IMR-90 (cell line): ENCODE measurements at regions not wholly inside any gene's neighbourhood (a gene's known extent, or its start where the extent isn't known, plus 50 kb on each side); places are given as distances from the start of the nearest gene placed in this dataset.

Source experiments
- ATAC-seq: fragments of 200-7000 bp; cut with Tn5 transposase; 2 replicates; pipeline ENCODE4 v1.9.1; 2020; ENCODE audit warnings: low read depth, mild to moderate bottlenecking, moderate library complexity
- BruUV-seq: library from RNA; stranded (reverse); fragments of 400-500 nt; replicated peaks from 2 replicates; lab custom pipeline; 2021; lab: Mats Ljungman, UMichigan
- CTCF ChIA-PET: fragments of 300-600 bp; formaldehyde crosslinking; extraction: SDS; loops from one replicate; lab custom pipeline; 2021; ENCODE audit warnings: antibody characterized with exemption; lab: Yijun Ruan, JAX
- POLR2A ChIA-PET: fragments of 300-600 bp; sonication (Branson Sonifier 250); formaldehyde crosslinking; loops from one replicate; lab custom pipeline; 2022; ENCODE audit warnings: antibody characterized with exemption; ENCODE audit not compliant: unreplicated experiment; lab: Charles Lee
- DNase-seq: peaks from one replicate; pipeline ENCODE4 v3.0.0; 2013
- H2AFZ ChIP-seq: replicated peaks from 2 replicates; pipeline ENCODE3; 2013; ENCODE audit warnings: low read length, mild to moderate bottlenecking; ENCODE audit not compliant: poor library complexity
- H2AK5ac ChIP-seq: 2 replicates; pipeline ENCODE4 v1.6.1; 2013; ENCODE audit warnings: low read depth, low read length, inconsistent platforms
- H2AK9ac ChIP-seq: replicated peaks from 2 replicates; pipeline ENCODE3; 2013; ENCODE audit warnings: mild to moderate bottlenecking, low read depth, low read length, moderate library complexity; ENCODE audit not compliant: poor library complexity
- H2BK120ac ChIP-seq: 2 replicates; pipeline ENCODE4 v1.6.1; 2013; ENCODE audit warnings: low read depth, low read length, inconsistent platforms
- H2BK15ac ChIP-seq: 3 replicates; pipeline ENCODE4 v1.6.1; 2013; ENCODE audit warnings: low read depth, low read length, inconsistent platforms
- H2BK20ac ChIP-seq: 2 replicates; pipeline ENCODE4 v1.6.1; 2013; ENCODE audit warnings: low read depth, mild to moderate bottlenecking, inconsistent platforms, low read length, moderate library complexity
- H2BK5ac ChIP-seq: 2 replicates; pipeline ENCODE4 v1.6.1; 2013; ENCODE audit warnings: mild to moderate bottlenecking, low read depth, low read length, inconsistent platforms; ENCODE audit not compliant: poor library complexity, severe bottlenecking
- H3K14ac ChIP-seq: replicated peaks from 2 replicates; pipeline ENCODE4 v1.6.1; 2013; ENCODE audit warnings: low read depth, low read length, inconsistent platforms
- H3K18ac ChIP-seq: 2 replicates; pipeline ENCODE4 v1.6.1; 2013; ENCODE audit warnings: low read depth, low read length, control low read depth
- H3K23ac ChIP-seq: 2 replicates; pipeline ENCODE4 v1.6.1; 2013; ENCODE audit warnings: low read depth, low read length, inconsistent platforms
- H3K27ac ChIP-seq: 2 replicates; pipeline ENCODE4 v1.5.1; 2013; ENCODE audit warnings: mild to moderate bottlenecking, control low read depth, low read length; ENCODE audit not compliant: insufficient read depth
- H3K27me3 ChIP-seq: 2 replicates; pipeline ENCODE4 v1.6.1; 2013; ENCODE audit warnings: low read length; ENCODE audit not compliant: control insufficient read depth, insufficient read depth
- H3K36me3 ChIP-seq: 2 replicates; pipeline ENCODE4 v1.6.1; 2013; ENCODE audit warnings: low read length, mixed read lengths; ENCODE audit not compliant: control insufficient read depth, insufficient read depth
- H3K4ac ChIP-seq: 2 replicates; pipeline ENCODE4 v1.6.1; 2013; ENCODE audit warnings: low read depth, low read length, inconsistent platforms
- H3K4me1 ChIP-seq: 2 replicates; pipeline ENCODE4 v1.6.1; 2013; ENCODE audit warnings: low read length, mixed read lengths; ENCODE audit not compliant: control insufficient read depth, insufficient read depth
- H3K4me2 ChIP-seq: 2 replicates; pipeline ENCODE4 v1.6.1; 2013; ENCODE audit warnings: low read depth, mild to moderate bottlenecking, control low read depth, low read length, moderate library complexity
- H3K4me3 ChIP-seq: 2 replicates; pipeline ENCODE4 v1.5.1; 2013; ENCODE audit warnings: low read depth, mild to moderate bottlenecking, control low read depth, low read length, moderate library complexity; ENCODE audit not compliant: insufficient read depth
- H3K56ac ChIP-seq: 2 replicates; pipeline ENCODE4 v1.6.1; 2013; ENCODE audit warnings: low read length, inconsistent platforms; ENCODE audit not compliant: insufficient read depth; ENCODE audit errors: extremely low read depth
- H3K79me1 ChIP-seq, 2 experiments: 2 replicates each; pipeline ENCODE4 v1.6.1; 2013; ENCODE audit warnings: low read length in 2 of 2, inconsistent platforms in 1 of 2, low read depth in 1 of 2
- H3K9ac ChIP-seq: 2 replicates; pipeline ENCODE4 v1.6.1; 2013; ENCODE audit warnings: low read depth, low read length, control low read depth
- H3K9me1 ChIP-seq: 2 replicates; pipeline ENCODE4 v1.6.1; 2013; ENCODE audit warnings: low read length, inconsistent platforms; ENCODE audit not compliant: insufficient read depth
- H3K9me3 ChIP-seq: 2 replicates; pipeline ENCODE4 v1.6.1; 2013; ENCODE audit warnings: low read length; ENCODE audit not compliant: control insufficient read depth, insufficient read depth
- H4K20me1 ChIP-seq: 2 replicates; pipeline ENCODE4 v1.6.1; 2013; ENCODE audit warnings: low read length, inconsistent platforms; ENCODE audit not compliant: insufficient read depth
- H4K5ac ChIP-seq: 2 replicates; pipeline ENCODE4 v1.6.1; 2013; ENCODE audit warnings: mild to moderate bottlenecking, low read depth, low read length, control low read depth
- H4K8ac ChIP-seq, 2 experiments: 2 replicates each; pipeline ENCODE4 v1.6.1; 2013; ENCODE audit warnings: low read depth in 2 of 2, low read length in 2 of 2, control low read depth in 1 of 2, inconsistent platforms in 1 of 2
- H4K91ac ChIP-seq: 2 replicates; pipeline ENCODE4 v1.6.1; 2013; ENCODE audit warnings: low read depth, low read length, inconsistent platforms; ENCODE audit not compliant: insufficient read depth
- CEBPB ChIP-seq: IDR thresholded peaks from 2 replicates; pipeline ENCODE4 v1.6.1; 2012; ENCODE audit warnings: low read depth, low read length, improper control_type of control experiment
- POLR2A ChIP-seq: IDR thresholded peaks from 2 replicates; pipeline ENCODE4 v1.6.1; 2012; ENCODE audit warnings: mild to moderate bottlenecking, low read depth, low read length
- WGBS, 2 experiments: methylation state at CpG; one replicate each; pipeline versions ENCODE4 v1.1.5 to v1.1.7; 2013; ENCODE audit warnings: missing lambda C conversion rate in 2 of 2; ENCODE audit not compliant: insufficient read length in 1 of 2; ENCODE audit errors: extremely low coverage in 2 of 2; 5-methylcytosine and 5-hydroxymethylcytosine counted together
- dilution Hi-C: fragments of 300-500 bp; cut with HindIII; formaldehyde crosslinking; loops from one replicate; pipeline ENCODE4 v1.14.3; 2018; ENCODE audit warnings: low sequenced_read_pairs; ENCODE audit not compliant: unreplicated experiment
- in situ Hi-C: fragments of 300-500 bp; cut with MboI; formaldehyde crosslinking; loops from 3 replicates; pipeline ENCODE4 v1.14.3; 2019; ENCODE audit warnings: low sequenced_read_pairs, inconsistent platforms, mixed read lengths
- intact Hi-C: fragments of 100-400 bp; cut with micrococcal nuclease; formaldehyde crosslinking; loops from 2 replicates; pipeline ENCODE4 v1.10.0; 2022

- intact Hi-C loops = no loop called here
- no peak overlapping the region for H2BK5ac ChIP-seq
- H4K5ac ChIP-seq = no peak overlapping the region
- no peak overlapping the region for H3K14ac ChIP-seq
- no peak overlapping the region for H4K91ac ChIP-seq
- ChIA-PET POLR2A (no interaction called here), CTCF (no interaction called here)
- no peak overlapping the region for H3K18ac ChIP-seq
- no CpG with 5 or more reads among the region's 2 CpGs for WGBS, 2 experiments
- H2BK15ac ChIP-seq = no peak overlapping the region
- H3K27me3 ChIP-seq = no peaks in the 10 kb centered on the region
- no peak for ATAC-seq
- H3K4me2 ChIP-seq = no peak overlapping the region
- H3K36me3 ChIP-seq = no peaks in the 10 kb centered on the region
- no peak overlapping the region for H4K8ac ChIP-seq
- H3K4ac ChIP-seq = no peak overlapping the region
- no peaks in the 10 kb centered on the region for H3K9me1 ChIP-seq
- no peaks in the 10 kb centered on the region for H3K4me1 ChIP-seq
- no TSS peak for BruUV-seq
- no peak overlapping the region for H2BK120ac ChIP-seq
- H2AK9ac ChIP-seq = no peak overlapping the region
- H3K56ac ChIP-seq = no peak overlapping the region
- H2BK20ac ChIP-seq = no peak overlapping the region
- H4K20me1 ChIP-seq = no peaks in the 10 kb centered on the region
- TF ChIP-seq POLR2A (no peak), CEBPB (0 out of 2 replicates have a peak, but pooled peaks have one; percentile 3)
- no peaks in the 10 kb centered on the region for H3K9me3 ChIP-seq
- H3K4me3 ChIP-seq = no peak overlapping the region
- H2AK5ac ChIP-seq = no peak overlapping the region
- no peak overlapping the region for H2AFZ ChIP-seq
- H3K9ac ChIP-seq = no peak overlapping the region
- dilution Hi-C loops = no loop called here
- in situ Hi-C loops = no loop called here
- H3K23ac ChIP-seq = no peak overlapping the region
- H3K79me1 ChIP-seq = no peaks in the 10 kb centered on the region
- no peak overlapping the region for H3K27ac ChIP-seq
- no peak for DNase-seq
These were observed 824.7 kb upstream of the NECTIN3 start for GRCh38 chr3:110246796-110247376.
